Type B pancreatic cell (in vitro differentiated cells): ENCODE measurements at regions not wholly inside any gene's neighbourhood (a gene's known extent, or its start where the extent isn't known, plus 50 kb on each side); places are given as distances from the start of the nearest gene placed in this dataset.
"Not testable (repeated sequence)": the region's sequence is repeated elsewhere in the genome, so short reads cannot be mapped to it uniquely, and the experiment has no call there.

Experiments
- DNase-seq: peaks from one replicate; pipeline ENCODE4 v3.0.0; 2021; ENCODE audit warnings: mixed read lengths; ENCODE audit not compliant: unreplicated experiment; ENCODE audit errors: extremely low spot score
- H3K27ac Mint-ChIP-seq: 2 replicates; pipeline ENCODE4 v1.8.0; 2021; ENCODE audit warnings: mild to moderate bottlenecking, mixed read lengths
- H3K27me3 Mint-ChIP-seq: 2 replicates; pipeline ENCODE4 v1.8.0; 2021; ENCODE audit warnings: mixed read lengths
- H3K36me3 Mint-ChIP-seq: 2 replicates; pipeline ENCODE4 v1.8.0; 2021; ENCODE audit warnings: mixed read lengths
- H3K4me1 Mint-ChIP-seq: one replicate; pipeline ENCODE4 v1.8.0; 2021; ENCODE audit warnings: mixed read lengths; ENCODE audit not compliant: unreplicated experiment
- H3K4me3 Mint-ChIP-seq: 2 replicates; pipeline ENCODE4 v1.8.0; 2021; ENCODE audit warnings: mild to moderate bottlenecking, mixed read lengths
- H3K9me3 Mint-ChIP-seq: 2 replicates; pipeline ENCODE4 v1.8.0; 2021; ENCODE audit warnings: mixed read lengths
- TF ChIP-seq, protein P1 (sequence below): fragments of 200-600 bp; sonication (generic); conservative IDR thresholded peaks from 2 replicates; pipeline ENCODE4 v1.5.0; 2021; ENCODE audit warnings: antibody characterized with exemption, mild to moderate bottlenecking

DNA sequence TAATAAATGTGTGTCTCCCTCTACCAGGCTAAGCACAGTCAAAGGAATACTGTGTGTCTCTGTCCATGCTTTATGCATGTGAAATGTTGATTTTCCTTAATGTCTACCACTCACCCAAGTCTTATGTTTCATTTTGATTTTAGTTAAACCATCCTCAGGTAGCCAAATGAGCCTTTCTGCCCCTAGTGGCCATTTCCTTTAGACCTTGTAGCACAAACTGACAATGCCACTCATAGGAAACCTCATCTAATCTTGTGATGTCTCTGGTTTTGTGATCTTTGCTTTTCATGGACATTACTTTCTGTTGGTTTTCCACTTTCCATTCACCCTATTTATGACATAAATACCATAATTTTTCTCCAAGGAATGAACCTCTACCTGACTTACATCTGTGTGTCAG lies 820.8 kb downstream of the MAT2B start:
- H3K9me3 Mint-ChIP-seq, result peaks cover 17% of the 10 kb centered on the region
- H3K27ac Mint-ChIP-seq, result no peak overlapping the region
- H3K4me1 Mint-ChIP-seq, result no peaks in the 10 kb centered on the region
- H3K27me3 Mint-ChIP-seq, result peaks cover 2% of the 10 kb centered on the region
- TF ChIP-seq, protein P1, sequence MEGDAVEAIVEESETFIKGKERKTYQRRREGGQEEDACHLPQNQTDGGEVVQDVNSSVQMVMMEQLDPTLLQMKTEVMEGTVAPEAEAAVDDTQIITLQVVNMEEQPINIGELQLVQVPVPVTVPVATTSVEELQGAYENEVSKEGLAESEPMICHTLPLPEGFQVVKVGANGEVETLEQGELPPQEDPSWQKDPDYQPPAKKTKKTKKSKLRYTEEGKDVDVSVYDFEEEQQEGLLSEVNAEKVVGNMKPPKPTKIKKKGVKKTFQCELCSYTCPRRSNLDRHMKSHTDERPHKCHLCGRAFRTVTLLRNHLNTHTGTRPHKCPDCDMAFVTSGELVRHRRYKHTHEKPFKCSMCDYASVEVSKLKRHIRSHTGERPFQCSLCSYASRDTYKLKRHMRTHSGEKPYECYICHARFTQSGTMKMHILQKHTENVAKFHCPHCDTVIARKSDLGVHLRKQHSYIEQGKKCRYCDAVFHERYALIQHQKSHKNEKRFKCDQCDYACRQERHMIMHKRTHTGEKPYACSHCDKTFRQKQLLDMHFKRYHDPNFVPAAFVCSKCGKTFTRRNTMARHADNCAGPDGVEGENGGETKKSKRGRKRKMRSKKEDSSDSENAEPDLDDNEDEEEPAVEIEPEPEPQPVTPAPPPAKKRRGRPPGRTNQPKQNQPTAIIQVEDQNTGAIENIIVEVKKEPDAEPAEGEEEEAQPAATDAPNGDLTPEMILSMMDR, result peak; percentile 49
- H3K4me3 Mint-ChIP-seq, result no peak overlapping the region
- no peak for DNase-seq
- H3K36me3 Mint-ChIP-seq, result no peaks in the 10 kb centered on the region

DNA sequence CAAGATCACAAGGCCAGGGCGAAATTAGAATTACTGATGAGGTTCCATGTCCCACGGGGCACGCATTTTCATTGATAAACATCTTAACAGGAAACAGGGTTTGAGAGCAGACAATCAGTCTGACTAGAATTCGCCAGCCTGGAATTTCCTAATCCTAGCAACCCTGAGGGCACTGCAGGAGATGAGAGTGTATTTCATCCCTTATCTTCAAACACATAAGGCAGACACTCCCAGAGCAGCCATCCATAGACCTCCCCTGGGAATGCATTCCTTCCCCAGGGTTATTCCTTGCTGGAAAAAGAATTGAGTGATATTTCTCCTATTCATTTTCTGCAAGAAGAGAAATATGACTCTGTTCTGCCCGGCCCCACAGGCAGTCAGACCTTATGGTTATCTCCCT lies 821.7 kb downstream of the MAT2B start:
- DNase-seq, H3K4me3 Mint-ChIP-seq: not testable (repeated sequence)

DNA sequence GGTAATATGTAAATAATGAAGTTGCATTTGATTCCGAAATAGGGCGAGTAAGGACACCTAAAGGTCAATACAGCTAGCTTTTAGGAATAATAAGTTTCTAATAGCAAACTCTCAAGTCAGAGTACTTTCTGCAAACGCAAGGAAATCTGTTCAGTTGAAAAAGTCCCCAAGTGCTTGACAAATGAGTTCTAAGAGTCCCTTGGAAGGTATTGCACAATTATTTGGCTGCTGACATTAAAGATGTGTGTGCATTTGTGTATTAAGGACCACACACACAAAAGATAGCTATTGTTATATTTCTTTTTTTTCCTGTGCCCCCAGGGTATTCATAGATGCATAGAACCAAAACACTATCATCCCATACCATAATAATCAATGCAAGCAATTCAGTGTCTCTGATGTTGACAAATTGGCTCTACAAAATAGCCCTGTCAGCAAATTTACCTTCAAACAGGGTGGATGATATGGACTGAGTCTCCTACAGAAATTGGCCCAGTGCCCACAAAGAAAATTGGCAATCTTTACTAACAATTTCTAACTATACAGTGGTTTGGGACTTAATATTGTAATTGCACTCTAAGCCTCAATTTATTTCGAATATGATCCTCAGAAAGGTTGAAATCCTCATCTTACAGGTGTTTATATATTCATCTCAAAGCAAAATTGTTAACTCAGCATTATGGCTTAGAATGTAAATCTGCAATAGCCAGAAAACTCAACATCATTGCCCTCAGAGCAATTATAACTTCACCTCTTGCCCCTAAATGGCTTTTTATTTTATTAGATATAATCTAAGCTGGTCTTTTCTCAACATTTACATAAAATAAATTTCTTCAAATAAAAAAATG lies 827.2 kb downstream of the MAT2B start:
- Mint-ChIP-seq H3K36me3 (no peaks in the 10 kb centered on the region), H3K9me3 (no peaks in the 10 kb centered on the region), H3K27ac (no peak overlapping the region), H3K4me1 (no peaks in the 10 kb centered on the region), H3K4me3 (no peak overlapping the region), H3K27me3 (peaks cover 7% of the 10 kb centered on the region)
- TF ChIP-seq, protein P1, result no peak
- no peak for DNase-seq

More for the DNA sequence above, 821.7 kb downstream of the MAT2B start:
- H3K4me1 Mint-ChIP-seq, H3K36me3 Mint-ChIP-seq, H3K27ac Mint-ChIP-seq, H3K27me3 Mint-ChIP-seq: not testable (repeated sequence)
- peaks cover 17% of the 10 kb centered on the region for H3K9me3 Mint-ChIP-seq

DNA sequence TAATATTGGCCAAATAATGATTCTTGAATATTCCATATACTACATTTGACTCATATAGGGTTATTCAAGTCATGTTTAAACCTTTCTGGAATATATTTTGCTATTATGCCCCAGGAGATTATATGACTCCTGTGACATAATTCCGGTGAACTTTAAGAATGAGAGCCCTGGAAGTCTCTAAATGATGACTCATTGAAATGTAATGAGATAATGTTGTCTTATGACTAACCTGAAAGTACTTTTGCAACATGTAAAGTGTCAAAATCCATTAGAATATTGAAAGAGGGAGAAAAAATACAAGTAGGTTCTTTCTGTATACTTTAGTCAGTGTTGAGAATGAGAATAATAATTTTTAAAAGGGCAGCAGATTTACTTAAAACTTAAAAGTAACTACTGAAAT lies 830.4 kb downstream of the MAT2B start:
- no peak for DNase-seq
- Mint-ChIP-seq H3K9me3 (no peaks in the 10 kb centered on the region), H3K4me3 (no peak overlapping the region), H3K27ac (no peak overlapping the region), H3K27me3 (peaks cover 20% of the 10 kb centered on the region), H3K36me3 (no peaks in the 10 kb centered on the region), H3K4me1 (peaks cover 2% of the 10 kb centered on the region)
- TF ChIP-seq, protein P1, result no peak

DNA sequence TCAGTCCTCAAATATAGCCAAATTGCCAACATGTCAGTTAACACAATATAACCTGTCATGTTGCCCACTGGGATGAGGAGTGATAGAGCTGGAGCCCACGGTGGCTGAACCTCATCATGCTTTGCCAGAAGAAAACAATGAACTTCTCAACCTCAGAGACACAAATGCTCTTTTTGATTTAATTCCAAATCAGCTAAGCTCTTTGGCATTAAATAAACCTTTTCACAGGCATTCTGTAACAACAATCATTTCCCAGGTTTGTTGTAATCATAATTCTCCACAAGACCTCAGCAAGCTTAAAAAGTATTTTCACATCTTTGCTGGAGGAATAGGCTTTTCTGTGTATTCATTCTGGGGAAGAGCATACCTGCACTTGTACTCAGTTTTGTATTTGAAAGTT lies 830.9 kb downstream of the MAT2B start:
- TF ChIP-seq, protein P1, result no peak
- no peak overlapping the region for H3K4me3 Mint-ChIP-seq
- no peaks in the 10 kb centered on the region for H3K9me3 Mint-ChIP-seq
- H3K27ac Mint-ChIP-seq, result no peak overlapping the region
- DNase-seq, result no peak
- no peaks in the 10 kb centered on the region for H3K36me3 Mint-ChIP-seq
- H3K4me1 Mint-ChIP-seq, result peaks cover 7% of the 10 kb centered on the region
- peaks cover 24% of the 10 kb centered on the region for H3K27me3 Mint-ChIP-seq

DNA sequence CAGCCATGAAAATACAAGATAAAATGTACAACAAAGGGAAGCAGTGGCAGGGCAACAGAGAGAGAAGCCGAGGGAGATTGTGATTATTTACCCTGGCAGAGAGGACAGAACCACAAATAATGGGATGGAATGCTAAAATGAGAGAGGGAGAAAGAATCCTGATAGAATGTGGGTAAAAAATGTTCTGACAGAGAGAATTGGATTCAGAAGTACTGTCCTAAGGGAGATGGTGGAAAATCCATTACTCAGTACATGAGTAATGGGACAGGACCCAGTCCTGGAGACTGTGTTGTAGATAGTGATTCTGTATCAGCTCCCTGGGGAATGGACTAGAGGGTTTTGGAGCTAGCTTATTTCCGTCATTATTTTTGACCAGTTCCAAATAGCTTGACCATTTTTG lies 831.5 kb downstream of the MAT2B start:
- Mint-ChIP-seq H3K27me3 (peaks cover 26% of the 10 kb centered on the region), H3K27ac (no peak overlapping the region), H3K36me3 (no peaks in the 10 kb centered on the region), H3K4me1 (peaks cover 9% of the 10 kb centered on the region), H3K4me3 (no peak overlapping the region), H3K9me3 (no peaks in the 10 kb centered on the region)
- TF ChIP-seq, protein P1, result no peak
- no peak for DNase-seq
